Peyer's patch (tissue), 4 donors: ENCODE measurements at regions not wholly inside any gene's neighbourhood (a gene's known extent, or its start where the extent isn't known, plus 50 kb on each side); places are given as distances from the start of the nearest gene placed in this dataset.

ENCODE experiments used
- CTCF ChIP-seq, 6 experiments: fragments of 450-650 bp in 4 of 6; fragments of 200-600 bp in 2 of 6; sonication (generic) in 1 of 6; IDR thresholded peaks; one replicate each; pipeline ENCODE4 v1.5.1; 2017 to 2019; ENCODE audit warnings: antibody characterized with exemption in 6 of 6, mild to moderate bottlenecking in 3 of 6, moderate library complexity in 1 of 6
- POLR2A ChIP-seq, 2 donors: fragments of 450-650 bp; IDR thresholded peaks; one replicate each; pipeline ENCODE4 v1.5.1; 2017; ENCODE audit warnings: antibody characterized with exemption in 2 of 2, mild to moderate bottlenecking in 2 of 2, moderate library complexity in 2 of 2

DNA sequence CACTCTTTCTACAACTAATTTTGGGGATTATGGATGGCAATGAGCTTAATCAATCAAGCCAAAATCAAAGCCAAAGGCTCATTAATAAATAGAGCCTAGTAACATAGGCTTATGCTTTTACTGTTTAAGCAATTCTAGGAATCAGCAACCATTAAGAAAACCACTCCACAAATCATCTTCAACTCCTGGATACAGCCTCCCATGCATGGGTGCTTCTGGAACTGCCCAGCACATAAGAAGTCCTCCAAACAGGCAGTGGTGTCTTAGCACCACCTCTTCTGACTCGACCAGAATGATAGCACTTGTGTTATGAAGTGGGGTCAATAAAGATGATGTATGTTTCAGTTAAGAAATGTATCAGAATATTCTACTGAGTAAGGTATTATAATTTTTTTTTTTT lies 104.4 kb upstream of the SERPINE2 start:
- no peak for TF ChIP-seq CTCF (IDR thresholded peaks at IDR 0.05)
- TF ChIP-seq POLR2A (IDR thresholded peaks at IDR 0.05): no peak
